ENCODE measurements at regions not wholly inside any gene's neighbourhood (a gene's known extent, or its start where the extent isn't known, plus 50 kb on each side); places are given as distances from the start of the nearest gene placed in this dataset.

- TF ChIP-seq TAF1 (IDR thresholded peaks at IDR 0.05; ENCODE audit: low read depth, low read length) = no peak
- TF ChIP-seq POLR2A (IDR thresholded peaks at IDR 0.05; ENCODE audit: low read depth, low read length) = no peak
- no peak for TF ChIP-seq POLR2AphosphoS5 (IDR thresholded peaks at IDR 0.05; ENCODE audit: low read depth, low read length)
- TF ChIP-seq PAX5 (IDR thresholded peaks at IDR 0.05; ENCODE audit: insufficient read depth, low read length, severe bottlenecking) = no peak
- no peak for TF ChIP-seq SPI1 (IDR thresholded peaks at IDR 0.05; ENCODE audit: low read depth, low read length)
- TF ChIP-seq POU2F2 (IDR thresholded peaks at IDR 0.05; ENCODE audit: low read depth, low read length) = no peak
These were observed 57.3 kb upstream of the ECI2 start for GRCh38 chr6:4192627-4193026.

Measured in GM12891 (cell line).